ENCODE measurements at regions not wholly inside any gene's neighbourhood (a gene's known extent, or its start where the extent isn't known, plus 50 kb on each side); places are given as distances from the start of the nearest gene placed in this dataset.

GRCh38 chr13:107834281-107834680, 381.1 kb downstream of the LIG4 start:
- no peaks in the 10 kb centered on the region for H3K36me3 Mint-ChIP-seq (ENCODE audit: low read depth)
- H3K27me3 Mint-ChIP-seq, result no peaks in the 10 kb centered on the region
- H3K4me3 Mint-ChIP-seq, result no peak overlapping the region
- H3K9me3 Mint-ChIP-seq, result peaks cover 19% of the 10 kb centered on the region
- H3K27ac Mint-ChIP-seq, result no peak overlapping the region
- no peaks in the 10 kb centered on the region for H3K4me1 Mint-ChIP-seq
- ATAC-seq (replicated peaks), result no peak

- Mint-ChIP-seq H3K4me1 (no peaks in the 10 kb centered on the region), H3K27me3 (no peaks in the 10 kb centered on the region), H3K4me3 (no peak overlapping the region), H3K36me3 (ENCODE audit: low read depth) (no peaks in the 10 kb centered on the region), H3K27ac (no peak overlapping the region), H3K9me3 (peaks cover 19% of the 10 kb centered on the region)
- ATAC-seq (replicated peaks), result no peak
Measured at GRCh38 chr13:107832500-107833100, 382.7 kb downstream of the LIG4 start.

- no peak overlapping the region for H3K4me3 Mint-ChIP-seq
- H3K27me3 Mint-ChIP-seq, result no peaks in the 10 kb centered on the region
- no peak for ATAC-seq (replicated peaks)
- H3K4me1 Mint-ChIP-seq, result no peaks in the 10 kb centered on the region
- no peaks in the 10 kb centered on the region for H3K36me3 Mint-ChIP-seq (ENCODE audit: low read depth)
- peaks cover 22% of the 10 kb centered on the region for H3K9me3 Mint-ChIP-seq
- H3K27ac Mint-ChIP-seq, result no peak overlapping the region
Measured at GRCh38 chr13:107830804-107831203, 384.5 kb downstream of the LIG4 start.

- H3K4me1 Mint-ChIP-seq, result no peaks in the 10 kb centered on the region
- no peaks in the 10 kb centered on the region for H3K27me3 Mint-ChIP-seq
- no peak overlapping the region for H3K27ac Mint-ChIP-seq
- no peak for ATAC-seq (replicated peaks)
- H3K36me3 Mint-ChIP-seq (ENCODE audit: low read depth), result no peaks in the 10 kb centered on the region
- peaks cover 24% of the 10 kb centered on the region for H3K9me3 Mint-ChIP-seq
- H3K4me3 Mint-ChIP-seq, result no peak overlapping the region
Measured at GRCh38 chr13:107827840-107828549, 387.3 kb downstream of the LIG4 start.

- Mint-ChIP-seq H3K27me3 (no peaks in the 10 kb centered on the region), H3K9me3 (peaks cover 13% of the 10 kb centered on the region), H3K4me1 (no peaks in the 10 kb centered on the region), H3K27ac (no peak overlapping the region), H3K4me3 (no peak overlapping the region), H3K36me3 (ENCODE audit: low read depth) (no peaks in the 10 kb centered on the region)
- ATAC-seq (replicated peaks), result no peak
Measured at GRCh38 chr13:107824635-107825034, 390.7 kb downstream of the LIG4 start.

- H3K9me3 Mint-ChIP-seq, result peaks cover 16% of the 10 kb centered on the region
- no peaks in the 10 kb centered on the region for H3K27me3 Mint-ChIP-seq
- no peak overlapping the region for H3K4me3 Mint-ChIP-seq
- no peak overlapping the region for H3K27ac Mint-ChIP-seq
- no peaks in the 10 kb centered on the region for H3K36me3 Mint-ChIP-seq (ENCODE audit: low read depth)
- no peak for ATAC-seq (replicated peaks)
- no peaks in the 10 kb centered on the region for H3K4me1 Mint-ChIP-seq
Measured at GRCh38 chr13:107822006-107822405, 393.3 kb downstream of the LIG4 start.

- Mint-ChIP-seq H3K36me3 (ENCODE audit: low read depth) (no peaks in the 10 kb centered on the region), H3K4me1 (no peaks in the 10 kb centered on the region), H3K27me3 (no peaks in the 10 kb centered on the region), H3K4me3 (no peak overlapping the region), H3K27ac (no peak overlapping the region), H3K9me3 (peaks cover 16% of the 10 kb centered on the region)
- no peak for ATAC-seq (replicated peaks)
Measured at GRCh38 chr13:107821492-107821891, 393.8 kb downstream of the LIG4 start.

GRCh38 chr13:107819071-107819470, 396.3 kb downstream of the LIG4 start:
- Mint-ChIP-seq H3K27me3 (no peaks in the 10 kb centered on the region), H3K4me1 (no peaks in the 10 kb centered on the region), H3K9me3 (peaks cover 16% of the 10 kb centered on the region), H3K36me3 (ENCODE audit: low read depth) (no peaks in the 10 kb centered on the region), H3K4me3 (no peak overlapping the region), H3K27ac (no peak overlapping the region)
- no peak for ATAC-seq (replicated peaks)

GRCh38 chr13:107817647-107818287, 397.6 kb downstream of the LIG4 start:
- H3K27me3 Mint-ChIP-seq, result no peaks in the 10 kb centered on the region
- ATAC-seq (replicated peaks), result no peak
- no peaks in the 10 kb centered on the region for H3K4me1 Mint-ChIP-seq
- H3K9me3 Mint-ChIP-seq, result peaks cover 16% of the 10 kb centered on the region
- H3K4me3 Mint-ChIP-seq, result no peak overlapping the region
- no peaks in the 10 kb centered on the region for H3K36me3 Mint-ChIP-seq (ENCODE audit: low read depth)
- H3K27ac Mint-ChIP-seq, result no peak overlapping the region

- Mint-ChIP-seq H3K27me3 (no peaks in the 10 kb centered on the region), H3K36me3 (ENCODE audit: low read depth) (no peaks in the 10 kb centered on the region), H3K9me3 (peaks cover 7% of the 10 kb centered on the region), H3K27ac (no peak overlapping the region), H3K4me3 (no peak overlapping the region), H3K4me1 (no peaks in the 10 kb centered on the region)
- ATAC-seq (replicated peaks), result no peak
Measured at GRCh38 chr13:107812014-107812412, 403.3 kb downstream of the LIG4 start.

GRCh38 chr13:107811233-107812013, 403.9 kb downstream of the LIG4 start:
- no peaks in the 10 kb centered on the region for H3K4me1 Mint-ChIP-seq
- no peaks in the 10 kb centered on the region for H3K36me3 Mint-ChIP-seq (ENCODE audit: low read depth)
- no peak for ATAC-seq (replicated peaks)
- H3K4me3 Mint-ChIP-seq, result no peak overlapping the region
- H3K27me3 Mint-ChIP-seq, result no peaks in the 10 kb centered on the region
- peaks cover 7% of the 10 kb centered on the region for H3K9me3 Mint-ChIP-seq
- no peak overlapping the region for H3K27ac Mint-ChIP-seq

GRCh38 chr13:107809125-107809524, 406.2 kb downstream of the LIG4 start:
- Mint-ChIP-seq H3K27ac (no peak overlapping the region), H3K27me3 (no peaks in the 10 kb centered on the region), H3K4me3 (no peak overlapping the region), H3K9me3 (no peaks in the 10 kb centered on the region), H3K36me3 (ENCODE audit: low read depth) (no peaks in the 10 kb centered on the region), H3K4me1 (no peaks in the 10 kb centered on the region)
- ATAC-seq (replicated peaks), result no peak

- Mint-ChIP-seq H3K27ac (no peak overlapping the region), H3K27me3 (no peaks in the 10 kb centered on the region), H3K4me1 (no peaks in the 10 kb centered on the region), H3K9me3 (no peaks in the 10 kb centered on the region), H3K36me3 (ENCODE audit: low read depth) (no peaks in the 10 kb centered on the region), H3K4me3 (no peak overlapping the region)
- ATAC-seq (replicated peaks), result no peak
Measured at GRCh38 chr13:107808389-107808788, 406.9 kb downstream of the LIG4 start.

- no peak overlapping the region for H3K27ac Mint-ChIP-seq
- ATAC-seq (replicated peaks), result no peak
- no peak overlapping the region for H3K4me3 Mint-ChIP-seq
- no peaks in the 10 kb centered on the region for H3K4me1 Mint-ChIP-seq
- H3K36me3 Mint-ChIP-seq (ENCODE audit: low read depth), result no peaks in the 10 kb centered on the region
- no peaks in the 10 kb centered on the region for H3K9me3 Mint-ChIP-seq
- no peaks in the 10 kb centered on the region for H3K27me3 Mint-ChIP-seq
Measured at GRCh38 chr13:107807306-107808073, 407.8 kb downstream of the LIG4 start.

All from activated T-helper 17 cell treated with anti-CD3 and anti-CD28 coated beads, Interleukin-2, amount 50 U/mL, for 72 hours (primary cell).